Suppressor macrophage treated with lipopolysaccharide for 1 hour (primary cell): ENCODE measurements at regions not wholly inside any gene's neighbourhood (a gene's known extent, or its start where the extent isn't known, plus 50 kb on each side); places are given as distances from the start of the nearest gene placed in this dataset.
"Not testable (repeated sequence)": the region's sequence is repeated elsewhere in the genome, so short reads cannot be mapped to it uniquely, and the experiment has no call there.

Experiments used
- DNase-seq, 3 donors: peaks; one replicate each; pipeline ENCODE4 v3.0.0-alpha.2; 2020 to 2022

GRCh38 chr2:208939852-208940251, 484.0 kb upstream of the MAP2 start:
- DNase-seq = no peak

- no peak for DNase-seq
Measured at GRCh38 chr2:208945719-208946256, 478.1 kb upstream of the MAP2 start.

GRCh38 chr2:208948073-208948472, 475.8 kb upstream of the MAP2 start:
- no peak for DNase-seq

GRCh38 chr2:208970070-208970469, 453.8 kb upstream of the MAP2 start:
- DNase-seq = no peak

GRCh38 chr2:208977582-208977981, 446.3 kb upstream of the MAP2 start:
- no peak for DNase-seq

GRCh38 chr2:208978946-208979345, 444.9 kb upstream of the MAP2 start:
- no peak for DNase-seq

GRCh38 chr2:208980321-208980720, 443.5 kb upstream of the MAP2 start:
- DNase-seq = no peak

GRCh38 chr2:208982831-208983230, 441.0 kb upstream of the MAP2 start:
- DNase-seq = no peak

- no peak for DNase-seq
Measured at GRCh38 chr2:208983486-208983885, 440.4 kb upstream of the MAP2 start.

GRCh38 chr2:208984376-208985090, 439.3 kb upstream of the MAP2 start:
- DNase-seq = no peak

GRCh38 chr2:208985644-208986043, 438.2 kb upstream of the MAP2 start:
- no peak for DNase-seq

- DNase-seq = no peak
Measured at GRCh38 chr2:208990716-208991115, 433.1 kb upstream of the MAP2 start.

GRCh38 chr2:208999911-209000310, 423.9 kb upstream of the MAP2 start:
- DNase-seq = no peak

- no peak for DNase-seq
Measured at GRCh38 chr2:209002054-209002453, 421.8 kb upstream of the MAP2 start.

- no peak for DNase-seq
Measured at GRCh38 chr2:209005371-209005770, 418.5 kb upstream of the MAP2 start.

GRCh38 chr2:209008636-209009287, 415.1 kb upstream of the MAP2 start:
- no peak for DNase-seq

- DNase-seq = not testable (repeated sequence)
Measured at GRCh38 chr2:209018633-209019032, 405.2 kb upstream of the MAP2 start.

GRCh38 chr2:209029249-209029648, 394.6 kb upstream of the MAP2 start:
- no peak for DNase-seq

- DNase-seq = no peak
Measured at GRCh38 chr2:209044307-209044706, 379.5 kb upstream of the MAP2 start.

- DNase-seq = no peak
Measured at GRCh38 chr2:209046163-209046562, 377.7 kb upstream of the MAP2 start.

- DNase-seq = no peak
Measured at GRCh38 chr2:209049608-209050007, 374.2 kb upstream of the MAP2 start.

- no peak for DNase-seq
Measured at GRCh38 chr2:209062210-209062609, 361.6 kb upstream of the MAP2 start.

GRCh38 chr2:209070262-209070661, 353.6 kb upstream of the MAP2 start:
- DNase-seq = no peak

- no peak for DNase-seq
Measured at GRCh38 chr2:209073151-209073550, 350.7 kb upstream of the MAP2 start.

GRCh38 chr2:209074711-209075110, 349.1 kb upstream of the MAP2 start:
- no peak for DNase-seq
